Activated CD8-positive, alpha-beta memory T cell treated with anti-CD3 and anti-CD28 coated beads, Interleukin-2, amount 50 U/mL, for 1 hour (primary cell): ENCODE measurements at regions not wholly inside any gene's neighbourhood (a gene's known extent, or its start where the extent isn't known, plus 50 kb on each side); places are given as distances from the start of the nearest gene placed in this dataset.
"Not testable (repeated sequence)": the region's sequence is repeated elsewhere in the genome, so short reads cannot be mapped to it uniquely, and the experiment has no call there.

Experiments
- DNase-seq: peaks from one replicate; pipeline ENCODE4 v3.0.0-alpha.2; 2020; ENCODE audit errors: extremely low read depth

GRCh38 chr21:14826630-14827029 is 238.2 kb downstream of the NRIP1 start:
- no peak for DNase-seq

GRCh38 chr21:14825514-14825974 is 239.3 kb downstream of the NRIP1 start:
- no peak for DNase-seq

- DNase-seq: no peak
Observed at GRCh38 chr21:14824126-14824525, 240.7 kb downstream of the NRIP1 start.

GRCh38 chr21:14817311-14817710 is 247.5 kb downstream of the NRIP1 start:
- DNase-seq: no peak

GRCh38 chr21:14814991-14815390 is 249.8 kb downstream of the NRIP1 start:
- DNase-seq: no peak

GRCh38 chr21:14814282-14814681 is 250.5 kb downstream of the NRIP1 start:
- DNase-seq: no peak

- DNase-seq: not testable (repeated sequence)
Observed at GRCh38 chr21:14804170-14804569, 258.1 kb upstream of the SAMSN1 start.

- no peak for DNase-seq
Observed at GRCh38 chr21:14797543-14797942, 251.4 kb upstream of the SAMSN1 start.

GRCh38 chr21:14787312-14787711 is 241.2 kb upstream of the SAMSN1 start:
- no peak for DNase-seq

- no peak for DNase-seq
Observed at GRCh38 chr21:14785679-14786078, 239.6 kb upstream of the SAMSN1 start.

- DNase-seq: no peak
Observed at GRCh38 chr21:14773777-14774345, 227.7 kb upstream of the SAMSN1 start.

- no peak for DNase-seq
Observed at GRCh38 chr21:14771593-14771992, 225.5 kb upstream of the SAMSN1 start.

GRCh38 chr21:14768042-14768441 is 221.9 kb upstream of the SAMSN1 start:
- no peak for DNase-seq

GRCh38 chr21:14767192-14767852 is 221.2 kb upstream of the SAMSN1 start:
- no peak for DNase-seq

- no peak for DNase-seq
Observed at GRCh38 chr21:14766241-14766640, 220.1 kb upstream of the SAMSN1 start.

GRCh38 chr21:14763695-14764064 is 217.6 kb upstream of the SAMSN1 start:
- no peak for DNase-seq

- DNase-seq: no peak
Observed at GRCh38 chr21:14762734-14763694, 216.9 kb upstream of the SAMSN1 start.

GRCh38 chr21:14762327-14762726 is 216.2 kb upstream of the SAMSN1 start:
- no peak for DNase-seq

GRCh38 chr21:14759285-14759684 is 213.2 kb upstream of the SAMSN1 start:
- DNase-seq: no peak

- DNase-seq: no peak
Observed at GRCh38 chr21:14758849-14759248, 212.7 kb upstream of the SAMSN1 start.

- DNase-seq: no peak
Observed at GRCh38 chr21:14757533-14758327, 211.6 kb upstream of the SAMSN1 start.

GRCh38 chr21:14755086-14755485 is 209.0 kb upstream of the SAMSN1 start:
- DNase-seq: no peak
